ENCODE measurements at regions not wholly inside any gene's neighbourhood (a gene's known extent, or its start where the extent isn't known, plus 50 kb on each side); places are given as distances from the start of the nearest gene placed in this dataset.

DNA sequence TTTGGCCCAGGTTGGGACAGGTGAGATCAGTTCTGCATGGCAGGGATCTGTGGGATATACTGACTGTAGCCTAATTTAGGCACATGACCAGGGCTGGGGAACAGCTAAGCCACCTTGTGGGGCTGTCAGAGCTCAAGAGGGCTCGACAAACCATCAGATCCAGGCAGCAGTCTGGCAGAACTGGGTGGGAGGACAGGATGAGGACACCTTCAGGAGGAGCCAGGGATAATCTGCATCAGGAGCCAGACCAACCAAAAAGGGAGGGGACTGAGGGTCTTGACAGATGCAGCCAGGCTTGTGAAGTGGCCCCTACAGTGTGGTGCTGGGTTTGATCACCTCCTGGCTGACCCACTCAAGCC is 123.4 kb downstream of the MAFB start:
- no peaks in the 10 kb centered on the region for H3K27me3 Mint-ChIP-seq (ENCODE audit: low read depth)
- H3K4me1 Mint-ChIP-seq (ENCODE audit: low read depth), result peaks cover 34% of the 10 kb centered on the region
- TF ChIP-seq, protein P1, sequence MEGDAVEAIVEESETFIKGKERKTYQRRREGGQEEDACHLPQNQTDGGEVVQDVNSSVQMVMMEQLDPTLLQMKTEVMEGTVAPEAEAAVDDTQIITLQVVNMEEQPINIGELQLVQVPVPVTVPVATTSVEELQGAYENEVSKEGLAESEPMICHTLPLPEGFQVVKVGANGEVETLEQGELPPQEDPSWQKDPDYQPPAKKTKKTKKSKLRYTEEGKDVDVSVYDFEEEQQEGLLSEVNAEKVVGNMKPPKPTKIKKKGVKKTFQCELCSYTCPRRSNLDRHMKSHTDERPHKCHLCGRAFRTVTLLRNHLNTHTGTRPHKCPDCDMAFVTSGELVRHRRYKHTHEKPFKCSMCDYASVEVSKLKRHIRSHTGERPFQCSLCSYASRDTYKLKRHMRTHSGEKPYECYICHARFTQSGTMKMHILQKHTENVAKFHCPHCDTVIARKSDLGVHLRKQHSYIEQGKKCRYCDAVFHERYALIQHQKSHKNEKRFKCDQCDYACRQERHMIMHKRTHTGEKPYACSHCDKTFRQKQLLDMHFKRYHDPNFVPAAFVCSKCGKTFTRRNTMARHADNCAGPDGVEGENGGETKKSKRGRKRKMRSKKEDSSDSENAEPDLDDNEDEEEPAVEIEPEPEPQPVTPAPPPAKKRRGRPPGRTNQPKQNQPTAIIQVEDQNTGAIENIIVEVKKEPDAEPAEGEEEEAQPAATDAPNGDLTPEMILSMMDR (IDR thresholded peaks at IDR 0.05), result peak; percentile 10
- H3K9me3 Mint-ChIP-seq (ENCODE audit: low read depth), result no peaks in the 10 kb centered on the region
- DNase-seq (ENCODE audit: low spot score), result no peak
- no peak overlapping the region for H3K4me3 Mint-ChIP-seq (ENCODE audit: unreplicated experiment)
- no peak overlapping the region for H3K27ac Mint-ChIP-seq (ENCODE audit: unreplicated experiment)
- no peaks in the 10 kb centered on the region for H3K36me3 Mint-ChIP-seq (ENCODE audit: low read depth)

DNA sequence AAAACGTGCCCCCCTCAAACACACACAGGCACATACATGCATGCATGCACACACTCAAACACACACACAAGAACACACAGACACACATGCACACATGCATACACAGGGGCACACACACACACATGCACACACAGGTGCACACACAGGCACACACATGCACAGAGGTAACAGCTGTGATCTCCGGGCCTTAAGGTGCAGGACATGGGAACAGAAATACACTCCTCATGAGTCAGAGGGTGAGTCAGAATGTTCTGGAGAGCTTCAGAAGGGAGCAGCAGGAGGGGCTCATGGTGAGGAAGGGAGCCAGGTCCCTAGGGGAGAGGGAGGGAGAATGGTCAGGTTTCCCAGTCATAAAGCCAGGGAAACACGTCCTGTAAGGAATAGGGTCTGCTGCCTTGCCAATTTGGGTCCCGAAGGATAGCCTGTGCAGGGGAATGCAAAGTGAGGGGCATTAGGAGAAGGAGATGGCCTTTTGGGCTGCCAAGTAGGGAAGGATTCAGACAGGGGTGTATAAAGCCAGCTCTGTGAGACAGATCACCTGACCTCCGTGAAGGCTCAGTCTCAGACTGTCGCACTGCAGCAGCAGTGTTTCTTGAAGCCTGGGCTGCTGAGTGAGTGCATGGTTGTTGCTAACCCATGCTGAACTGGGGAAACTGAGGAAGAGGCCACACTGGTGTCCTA is 123.9 kb downstream of the MAFB start:
- no peaks in the 10 kb centered on the region for H3K9me3 Mint-ChIP-seq (ENCODE audit: low read depth)
- no peak overlapping the region for H3K4me3 Mint-ChIP-seq (ENCODE audit: unreplicated experiment)
- no peaks in the 10 kb centered on the region for H3K36me3 Mint-ChIP-seq (ENCODE audit: low read depth)
- TF ChIP-seq, protein P1 (IDR thresholded peaks at IDR 0.05), result no peak
- H3K27me3 Mint-ChIP-seq (ENCODE audit: low read depth), result no peaks in the 10 kb centered on the region
- DNase-seq (ENCODE audit: low spot score), result no peak
- H3K4me1 Mint-ChIP-seq (ENCODE audit: low read depth), result peaks cover 34% of the 10 kb centered on the region
- peak overlapping the region; percentile 46 for H3K27ac Mint-ChIP-seq (ENCODE audit: unreplicated experiment)

GRCh38 chr20:40563296-40563950 is 125.6 kb downstream of the MAFB start:
- no peaks in the 10 kb centered on the region for H3K27me3 Mint-ChIP-seq (ENCODE audit: low read depth)
- DNase-seq (ENCODE audit: low spot score), result no peak
- H3K27ac Mint-ChIP-seq (ENCODE audit: unreplicated experiment), result peak overlapping the region; percentile 42
- H3K4me1 Mint-ChIP-seq (ENCODE audit: low read depth), result peaks cover 34% of the 10 kb centered on the region
- H3K36me3 Mint-ChIP-seq (ENCODE audit: low read depth), result no peaks in the 10 kb centered on the region
- TF ChIP-seq, protein P1 (IDR thresholded peaks at IDR 0.05), result no peak
- no peaks in the 10 kb centered on the region for H3K9me3 Mint-ChIP-seq (ENCODE audit: low read depth)
- H3K4me3 Mint-ChIP-seq (ENCODE audit: unreplicated experiment), result no peak overlapping the region

DNA sequence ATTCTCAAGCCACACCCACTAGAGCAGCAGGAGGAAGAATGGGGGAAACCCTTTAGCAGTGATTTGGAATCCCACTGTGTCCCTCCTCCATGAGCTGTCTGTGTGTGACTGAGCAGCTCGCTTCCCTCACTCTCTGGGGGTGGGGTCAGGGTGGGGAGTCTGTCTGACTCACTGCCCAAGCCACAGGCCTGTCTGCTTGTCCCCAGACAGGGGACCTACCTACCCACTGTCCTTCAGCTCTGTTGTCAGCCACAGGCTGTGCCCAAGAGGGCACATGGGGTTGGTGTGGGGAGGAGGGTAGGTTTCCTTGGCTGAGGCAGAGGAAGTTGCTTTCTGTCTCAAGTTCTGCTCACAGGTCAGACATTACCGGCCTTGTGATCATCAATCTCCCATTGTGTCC is 127.0 kb downstream of the MAFB start:
- H3K4me1 Mint-ChIP-seq (ENCODE audit: low read depth), result peaks cover 34% of the 10 kb centered on the region
- H3K27ac Mint-ChIP-seq (ENCODE audit: unreplicated experiment), result peak overlapping the region; percentile 18
- TF ChIP-seq, protein P1 (IDR thresholded peaks at IDR 0.05), result no peak
- no peak overlapping the region for H3K4me3 Mint-ChIP-seq (ENCODE audit: unreplicated experiment)
- no peak for DNase-seq (ENCODE audit: low spot score)
- H3K27me3 Mint-ChIP-seq (ENCODE audit: low read depth), result no peaks in the 10 kb centered on the region
- H3K9me3 Mint-ChIP-seq (ENCODE audit: low read depth), result no peaks in the 10 kb centered on the region
- H3K36me3 Mint-ChIP-seq (ENCODE audit: low read depth), result no peaks in the 10 kb centered on the region

- no peak for DNase-seq (ENCODE audit: low spot score)
- Mint-ChIP-seq H3K27me3 (ENCODE audit: low read depth) (no peaks in the 10 kb centered on the region), H3K27ac (ENCODE audit: unreplicated experiment) (no peak overlapping the region), H3K4me3 (ENCODE audit: unreplicated experiment) (no peak overlapping the region), H3K9me3 (ENCODE audit: low read depth) (no peaks in the 10 kb centered on the region), H3K36me3 (ENCODE audit: low read depth) (no peaks in the 10 kb centered on the region), H3K4me1 (ENCODE audit: low read depth) (peaks cover 34% of the 10 kb centered on the region)
- TF ChIP-seq, protein P1 (IDR thresholded peaks at IDR 0.05), result no peak
These were observed 127.8 kb downstream of the MAFB start for GRCh38 chr20:40561187-40561586.

Data from chondrocyte (in vitro differentiated cells).